ENCODE measurements at regions not wholly inside any gene's neighbourhood (a gene's known extent, or its start where the extent isn't known, plus 50 kb on each side); places are given as distances from the start of the nearest gene placed in this dataset.

DNA sequence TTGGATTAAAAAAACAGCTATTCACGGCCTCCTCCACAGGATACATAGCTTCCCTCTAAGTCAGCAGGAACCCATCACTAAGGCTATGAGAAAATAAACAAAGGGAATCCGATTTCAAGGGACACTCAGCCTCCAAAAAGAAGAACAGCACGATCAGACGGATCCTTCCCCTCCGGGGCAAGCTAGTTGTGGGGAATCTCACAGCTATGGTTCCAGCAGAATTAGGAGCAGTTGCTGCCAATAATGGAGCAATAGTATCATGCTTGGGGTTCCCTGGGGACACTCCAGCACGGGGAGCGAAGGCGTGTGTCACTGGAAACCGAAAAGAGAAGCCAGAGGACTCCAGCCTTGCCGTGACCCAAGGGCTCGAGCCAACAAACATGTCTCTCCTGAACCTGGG, 163.1 kb downstream of the TTC32 start:
- H3K4me3 ChIP-seq: no peak overlapping the region
- 74 to 78% (median 75%) methylated on average over 11 of the region's 11 CpGs for WGBS, 5 donors
- intact Hi-C loops (cut with DNase I; ENCODE audit: low total_unique reads): no loop called here
- no peaks in the 10 kb centered on the region for H3K36me3 ChIP-seq
- peaks cover 0 to 15% (median 2%) of the 10 kb centered on the region in 8 donors for H3K9me3 ChIP-seq
- H3K27me3 ChIP-seq (replicated peaks in 1 of 7): no peaks in the 10 kb centered on the region
- TF ChIP-seq, protein P1, sequence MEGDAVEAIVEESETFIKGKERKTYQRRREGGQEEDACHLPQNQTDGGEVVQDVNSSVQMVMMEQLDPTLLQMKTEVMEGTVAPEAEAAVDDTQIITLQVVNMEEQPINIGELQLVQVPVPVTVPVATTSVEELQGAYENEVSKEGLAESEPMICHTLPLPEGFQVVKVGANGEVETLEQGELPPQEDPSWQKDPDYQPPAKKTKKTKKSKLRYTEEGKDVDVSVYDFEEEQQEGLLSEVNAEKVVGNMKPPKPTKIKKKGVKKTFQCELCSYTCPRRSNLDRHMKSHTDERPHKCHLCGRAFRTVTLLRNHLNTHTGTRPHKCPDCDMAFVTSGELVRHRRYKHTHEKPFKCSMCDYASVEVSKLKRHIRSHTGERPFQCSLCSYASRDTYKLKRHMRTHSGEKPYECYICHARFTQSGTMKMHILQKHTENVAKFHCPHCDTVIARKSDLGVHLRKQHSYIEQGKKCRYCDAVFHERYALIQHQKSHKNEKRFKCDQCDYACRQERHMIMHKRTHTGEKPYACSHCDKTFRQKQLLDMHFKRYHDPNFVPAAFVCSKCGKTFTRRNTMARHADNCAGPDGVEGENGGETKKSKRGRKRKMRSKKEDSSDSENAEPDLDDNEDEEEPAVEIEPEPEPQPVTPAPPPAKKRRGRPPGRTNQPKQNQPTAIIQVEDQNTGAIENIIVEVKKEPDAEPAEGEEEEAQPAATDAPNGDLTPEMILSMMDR (IDR thresholded peaks at IDR 0.05 in 8 of 11, conservative IDR thresholded peaks at IDR 0.05 in 3 of 11): no peak
- no peak for TF ChIP-seq POLR2A (IDR thresholded peaks at IDR 0.05)
- no peaks in the 10 kb centered on the region for H3K4me1 ChIP-seq
- no peak overlapping the region for H3K27ac ChIP-seq
- no peak for DNase-seq

DNA sequence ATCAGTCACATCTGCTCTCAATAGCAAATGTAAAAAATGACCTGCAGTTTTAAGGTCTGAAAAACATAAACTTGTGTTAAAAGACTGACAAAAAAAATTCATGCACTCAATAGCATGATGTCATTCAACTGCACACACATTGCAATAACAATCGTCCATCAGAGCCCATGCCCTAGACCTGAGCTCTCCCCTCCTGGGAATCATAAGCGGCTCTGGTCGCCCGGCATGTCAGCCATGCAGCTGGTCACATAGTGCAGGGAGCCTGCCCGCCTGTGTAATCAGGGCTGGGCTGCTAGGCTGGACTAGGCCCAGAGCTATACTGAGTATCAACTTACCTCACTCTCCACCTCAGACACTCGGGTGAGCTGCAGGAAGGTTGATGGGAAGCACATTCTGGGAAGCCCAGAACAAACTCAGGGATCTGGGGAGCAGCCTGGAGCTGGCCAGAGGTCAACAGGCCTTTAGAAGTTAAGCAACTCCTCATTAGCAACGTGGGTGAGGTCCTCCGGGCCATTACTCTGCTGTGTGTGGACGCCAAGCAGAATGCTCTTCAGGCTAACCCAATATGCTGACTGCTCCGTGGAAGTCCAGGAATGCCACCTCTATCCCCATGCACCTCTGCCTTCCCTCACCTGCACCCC, 165.5 kb downstream of the TTC32 start:
- TF ChIP-seq POLR2A (IDR thresholded peaks at IDR 0.05) (no peak), POLR2AphosphoS5 (IDR thresholded peaks at IDR 0.05) (no peak)
- TF ChIP-seq, protein P1 (IDR thresholded peaks at IDR 0.05 in 8 of 11, conservative IDR thresholded peaks at IDR 0.05 in 3 of 11): no peak
- 74 to 90% (median 82%) methylated on average over 10 of the region's 10 CpGs for WGBS, 5 donors
- Histone ChIP-seq H3K27ac (no peak overlapping the region), H3K27me3 (replicated peaks in 1 of 7) (no peaks in the 10 kb centered on the region), H3K4me3 (no peak overlapping the region), H3K4me1 (no peaks in the 10 kb centered on the region), H3K9me3 (peaks cover 0 to 11% (median under 1%) of the 10 kb centered on the region in 8 donors), H3K36me3 (no peaks in the 10 kb centered on the region)
- DNase-seq: no peak
- intact Hi-C loops (cut with DNase I; ENCODE audit: low total_unique reads): no loop called here

DNA sequence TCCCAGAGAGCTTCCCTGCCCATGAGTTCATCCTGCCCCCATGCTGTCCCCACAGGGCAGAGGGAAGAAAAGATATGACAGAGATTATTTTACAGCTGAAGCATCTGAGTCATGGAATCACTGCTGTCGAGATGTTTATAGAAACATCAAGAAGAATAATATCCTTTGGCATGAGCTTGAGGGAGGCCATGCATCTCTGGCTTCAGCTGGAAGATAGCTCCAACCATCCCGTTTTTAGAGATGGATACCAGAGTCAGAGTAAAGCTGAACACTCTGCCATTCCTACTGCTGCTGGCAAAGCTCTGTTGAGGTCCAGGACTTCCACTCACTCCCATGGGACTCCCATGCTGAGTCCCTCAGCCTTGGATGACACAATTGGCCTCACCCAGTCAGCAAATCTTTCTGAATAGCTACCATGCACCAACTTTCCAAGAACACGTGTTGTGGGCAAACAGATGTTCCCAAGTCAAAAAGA, 167.8 kb downstream of the TTC32 start:
- 47 to 82% (median 77%) methylated on average over 3 of the region's 3 CpGs for WGBS, 5 donors
- no peak overlapping the region for H3K27ac ChIP-seq
- intact Hi-C loops (cut with DNase I; ENCODE audit: low total_unique reads): no loop called here
- H3K36me3 ChIP-seq: no peaks in the 10 kb centered on the region
- H3K4me1 ChIP-seq: no peaks in the 10 kb centered on the region
- no peaks in the 10 kb centered on the region for H3K27me3 ChIP-seq (replicated peaks in 1 of 7)
- H3K9me3 ChIP-seq: no peaks in the 10 kb centered on the region
- DNase-seq: no peak
- TF ChIP-seq, protein P1 (IDR thresholded peaks at IDR 0.05 in 8 of 11, conservative IDR thresholded peaks at IDR 0.05 in 3 of 11): no peak
- no peak for TF ChIP-seq POLR2A (IDR thresholded peaks at IDR 0.05)
- TF ChIP-seq POLR2AphosphoS5 (IDR thresholded peaks at IDR 0.05): no peak
- H3K4me3 ChIP-seq: no peak overlapping the region

DNA sequence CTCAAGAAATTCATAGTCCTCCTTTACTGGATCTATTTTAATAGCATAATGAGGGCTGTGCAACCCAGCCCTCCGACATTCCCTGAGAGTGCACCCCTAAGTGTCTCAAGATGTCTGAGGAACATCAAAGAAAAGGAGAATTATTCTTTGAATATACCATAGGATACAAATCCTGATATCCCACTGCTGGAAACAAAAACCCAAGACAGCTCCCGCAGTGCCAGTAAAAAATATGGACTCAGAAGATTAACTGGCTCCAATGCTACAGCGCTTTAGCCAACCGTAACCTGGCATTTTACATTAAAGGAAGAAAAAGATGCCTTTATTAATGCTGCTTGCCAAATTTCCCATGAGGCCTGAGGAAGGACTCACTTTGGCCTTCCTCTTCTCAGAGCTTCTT, 168.4 kb downstream of the TTC32 start:
- H3K27me3 ChIP-seq (replicated peaks in 1 of 7): no peaks in the 10 kb centered on the region
- no peak for DNase-seq
- no peak overlapping the region for H3K27ac ChIP-seq
- WGBS, 5 donors: 92 to 97% (median 92%) methylated on average over 4 of the region's 4 CpGs
- H3K9me3 ChIP-seq: no peaks in the 10 kb centered on the region
- H3K36me3 ChIP-seq: no peaks in the 10 kb centered on the region
- no peaks in the 10 kb centered on the region for H3K4me1 ChIP-seq
- intact Hi-C loops (cut with DNase I; ENCODE audit: low total_unique reads): no loop called here
- TF ChIP-seq POLR2A (IDR thresholded peaks at IDR 0.05): no peak
- no peak for TF ChIP-seq POLR2AphosphoS5 (IDR thresholded peaks at IDR 0.05)
- TF ChIP-seq, protein P1 (IDR thresholded peaks at IDR 0.05 in 8 of 11, conservative IDR thresholded peaks at IDR 0.05 in 3 of 11): no peak
- no peak overlapping the region for H3K4me3 ChIP-seq
